Loucy (cell line): ENCODE measurements at regions not wholly inside any gene's neighbourhood (a gene's known extent, or its start where the extent isn't known, plus 50 kb on each side); places are given as distances from the start of the nearest gene placed in this dataset.

Source experiments
- H2AFZ ChIP-seq: fragments of 200-600 bp; sonication (generic); 2 replicates; pipeline ENCODE4 v1.6.0; 2016; ENCODE audit warnings: antibody characterized with exemption, mild to moderate bottlenecking, low read length, moderate library complexity
- H3F3A ChIP-seq: fragments of 200-600 bp; 2 replicates; pipeline ENCODE4 v1.6.0; 2016; ENCODE audit warnings: antibody characterized with exemption, low read depth, mild to moderate bottlenecking
- H3K27me3 ChIP-seq: fragments of 200-600 bp; sonication (generic); 2 replicates; pipeline ENCODE4 v1.6.1; 2014; ENCODE audit warnings: low read length, mild to moderate bottlenecking; ENCODE audit not compliant: insufficient read depth, poor library complexity, severe bottlenecking
- H3K36me3 ChIP-seq: fragments of 200-600 bp; sonication (generic); 2 replicates; pipeline ENCODE4 v1.6.1; 2016; ENCODE audit warnings: low read length; ENCODE audit not compliant: insufficient read depth
- H3K4me1 ChIP-seq: fragments of 200-600 bp; sonication (generic); 2 replicates; pipeline ENCODE4 v1.5.1; 2014; ENCODE audit warnings: low read length, mild to moderate bottlenecking; ENCODE audit not compliant: insufficient read depth, poor library complexity, severe bottlenecking
- H3K4me2 ChIP-seq: fragments of 200-600 bp; sonication (generic); 2 replicates; pipeline ENCODE4 v1.6.0; 2014; ENCODE audit warnings: antibody characterized with exemption, low read length, low read depth, mild to moderate bottlenecking; ENCODE audit not compliant: poor library complexity, severe bottlenecking
- H3K4me3 ChIP-seq: fragments of 200-600 bp; sonication (generic); 2 replicates; pipeline ENCODE4 v1.5.1; 2014; ENCODE audit warnings: low read length, mild to moderate bottlenecking, mixed read lengths; ENCODE audit not compliant: poor library complexity, severe bottlenecking
- H3K79me2 ChIP-seq: fragments of 200-600 bp; sonication (generic); 2 replicates; pipeline ENCODE4 v1.6.1; 2014; ENCODE audit warnings: low read length; ENCODE audit not compliant: insufficient read depth
- H3K9ac ChIP-seq: fragments of 200-600 bp; sonication (generic); 2 replicates; pipeline ENCODE4 v1.6.0; 2014; ENCODE audit warnings: mild to moderate bottlenecking, low read depth, low read length, moderate library complexity; ENCODE audit not compliant: poor library complexity, severe bottlenecking
- H3K9me2 ChIP-seq: fragments of 200-600 bp; sonication (generic); replicated peaks from 2 replicates; pipeline ENCODE4 v1.6.1; 2016; ENCODE audit warnings: low read depth, low read length, mixed read lengths
- H3K9me3 ChIP-seq: fragments of 200-600 bp; sonication (generic); 2 replicates; pipeline ENCODE4 v1.6.1; 2014; ENCODE audit warnings: mild to moderate bottlenecking, antibody characterized with exemption, low read length, low read depth; ENCODE audit not compliant: insufficient read depth
- H4K20me1 ChIP-seq: fragments of 200-600 bp; sonication (generic); 2 replicates; pipeline ENCODE4 v1.6.0; 2014; ENCODE audit warnings: antibody characterized with exemption, low read length, mild to moderate bottlenecking; ENCODE audit not compliant: insufficient read depth, poor library complexity, severe bottlenecking
- CTCF ChIP-seq: fragments of 200-600 bp; sonication (generic); conservative IDR thresholded peaks from 2 replicates; pipeline ENCODE4 v1.5.1; 2014; ENCODE audit warnings: mild to moderate bottlenecking, antibody characterized with exemption, low read length
- EZH2phosphoT487 ChIP-seq: fragments of 200-600 bp; IDR thresholded peaks from 2 replicates; pipeline ENCODE4 v1.6.1; 2018; ENCODE audit warnings: antibody characterized with exemption, mild to moderate bottlenecking, moderate library complexity, borderline replicate concordance

GRCh38 chr9:16143947-16144890 lies 591.4 kb downstream of the CCDC171 start:
- TF ChIP-seq CTCF (no peak), EZH2phosphoT487 (no peak)

GRCh38 chr9:16145196-16145950 lies 592.5 kb downstream of the CCDC171 start:
- Histone ChIP-seq H3K9me3 (no peaks in the 10 kb centered on the region), H3K79me2 (no peaks in the 10 kb centered on the region), H3K4me1 (no peaks in the 10 kb centered on the region), H3F3A (no peaks in the 10 kb centered on the region), H3K4me3 (no peak overlapping the region), H3K36me3 (no peaks in the 10 kb centered on the region), H3K9me2 (no peaks in the 10 kb centered on the region), H3K4me2 (no peak overlapping the region), H3K27me3 (no peaks in the 10 kb centered on the region), H4K20me1 (no peaks in the 10 kb centered on the region), H3K9ac (no peak overlapping the region), H2AFZ (no peak overlapping the region)
- TF ChIP-seq EZH2phosphoT487 (no peak), CTCF (no peak)

More at GRCh38 chr9:16143947-16144890, 591.4 kb downstream of the CCDC171 start:
- no peaks in the 10 kb centered on the region for H3K27me3 ChIP-seq
- H3K9ac ChIP-seq: no peak overlapping the region
- no peaks in the 10 kb centered on the region for H3K79me2 ChIP-seq
- H2AFZ ChIP-seq: no peak overlapping the region
- no peaks in the 10 kb centered on the region for H3K36me3 ChIP-seq
- H3K9me2 ChIP-seq: no peaks in the 10 kb centered on the region
- H3K4me3 ChIP-seq: no peak overlapping the region
- H3K4me2 ChIP-seq: no peak overlapping the region
- no peaks in the 10 kb centered on the region for H3K9me3 ChIP-seq
- no peaks in the 10 kb centered on the region for H4K20me1 ChIP-seq
- no peaks in the 10 kb centered on the region for H3K4me1 ChIP-seq
- H3F3A ChIP-seq: no peaks in the 10 kb centered on the region

- no peak overlapping the region for H3K4me3 ChIP-seq
- no peaks in the 10 kb centered on the region for H3K36me3 ChIP-seq
- H3K27me3 ChIP-seq: no peaks in the 10 kb centered on the region
- H3K9me3 ChIP-seq: no peaks in the 10 kb centered on the region
- peaks cover 11% of the 10 kb centered on the region for H3K4me1 ChIP-seq
- no peak overlapping the region for H3K4me2 ChIP-seq
- no peak overlapping the region for H3K9ac ChIP-seq
- H3K9me2 ChIP-seq: no peaks in the 10 kb centered on the region
- TF ChIP-seq EZH2phosphoT487 (no peak), CTCF (no peak)
- no peaks in the 10 kb centered on the region for H3K79me2 ChIP-seq
- no peak overlapping the region for H2AFZ ChIP-seq
- H4K20me1 ChIP-seq: no peaks in the 10 kb centered on the region
- no peaks in the 10 kb centered on the region for H3F3A ChIP-seq
These were observed 594.9 kb downstream of the CCDC171 start for GRCh38 chr9:16147726-16148125.
